Neuronal stem cell (in vitro differentiated cells): ENCODE measurements at regions not wholly inside any gene's neighbourhood (a gene's known extent, or its start where the extent isn't known, plus 50 kb on each side); places are given as distances from the start of the nearest gene placed in this dataset.

Experiments
- DNase-seq: peaks from one replicate; pipeline ENCODE4 v3.0.0-alpha.2; 2013; ENCODE audit warnings: low spot score
- H2AFZ ChIP-seq: one replicate; pipeline ENCODE4 v1.6.1; 2013; ENCODE audit warnings: mild to moderate bottlenecking, low read length, inconsistent platforms
- H2AK5ac ChIP-seq: 2 replicates; pipeline ENCODE4 v1.6.1; 2013; ENCODE audit warnings: low read depth, mild to moderate bottlenecking, inconsistent platforms, low read length, moderate library complexity, mixed read lengths
- H2BK120ac ChIP-seq: 2 replicates; pipeline ENCODE4 v1.6.1; 2013; ENCODE audit warnings: low read depth, mild to moderate bottlenecking, inconsistent platforms, low read length, moderate library complexity, mixed read lengths
- H2BK12ac ChIP-seq: one replicate; pipeline ENCODE4 v1.6.1; 2013; ENCODE audit warnings: low read length, inconsistent platforms
- H2BK15ac ChIP-seq: 2 replicates; pipeline ENCODE4 v1.6.1; 2013; ENCODE audit warnings: mild to moderate bottlenecking, low read length, inconsistent platforms, mixed read lengths
- H2BK5ac ChIP-seq: one replicate; pipeline ENCODE4 v1.6.1; 2013; ENCODE audit warnings: inconsistent platforms, mild to moderate bottlenecking, low read length, moderate library complexity
- H3K14ac ChIP-seq: one replicate; pipeline ENCODE4 v1.6.1; 2013; ENCODE audit warnings: low read length, inconsistent platforms
- H3K18ac ChIP-seq: 2 replicates; pipeline ENCODE4 v1.6.1; 2013; ENCODE audit warnings: low read length, inconsistent platforms
- H3K23ac ChIP-seq: 2 replicates; pipeline ENCODE4 v1.6.1; 2013; ENCODE audit warnings: low read depth, mild to moderate bottlenecking, mixed read lengths, low read length, inconsistent platforms; ENCODE audit not compliant: poor library complexity
- H3K27ac ChIP-seq: replicated peaks from 3 replicates; pipeline ENCODE4 v1.5.1; 2013; ENCODE audit warnings: low read length, inconsistent platforms
- H3K27me3 ChIP-seq, 3 experiments: 2 replicates each; pipeline ENCODE4 v1.6.1; 2013; ENCODE audit warnings: low read length in 3 of 3, mild to moderate bottlenecking in 2 of 3, inconsistent platforms in 1 of 3, low read depth in 1 of 3, mixed read lengths in 1 of 3, moderate library complexity in 1 of 3; ENCODE audit not compliant: control insufficient read depth in 3 of 3, insufficient read depth in 3 of 3
- H3K36me3 ChIP-seq, 2 donors: replicated peaks in 1 of 2; 2 replicates each; pipeline ENCODE4 v1.6.1; 2013; ENCODE audit warnings: low read length in 2 of 2; ENCODE audit not compliant: control insufficient read depth in 2 of 2, insufficient read depth in 2 of 2
- H3K4ac ChIP-seq: 2 replicates; pipeline ENCODE4 v1.6.1; 2013; ENCODE audit warnings: inconsistent platforms, mild to moderate bottlenecking, low read length, moderate library complexity
- H3K4me1 ChIP-seq, 2 donors: 1 replicate in 1 of 2; 2 replicates in 1 of 2; pipeline ENCODE4 v1.6.1; 2013; ENCODE audit warnings: low read length in 2 of 2, low read depth in 1 of 2; ENCODE audit not compliant: control insufficient read depth in 2 of 2, insufficient read depth in 1 of 2
- H3K4me2 ChIP-seq: one replicate; pipeline ENCODE4 v1.6.1; 2013; ENCODE audit warnings: mild to moderate bottlenecking, low read length, inconsistent platforms; ENCODE audit not compliant: insufficient read depth, poor library complexity, severe bottlenecking
- H3K4me3 ChIP-seq, 2 donors: 2 replicates each; pipeline ENCODE4 v1.5.1; 2013; ENCODE audit warnings: low read length in 2 of 2, mild to moderate bottlenecking in 2 of 2, inconsistent platforms in 1 of 2, moderate library complexity in 1 of 2
- H3K79me1 ChIP-seq: one replicate; pipeline ENCODE4 v1.6.1; 2013; ENCODE audit warnings: low read depth, mild to moderate bottlenecking, inconsistent platforms, low read length, moderate library complexity
- H3K9ac ChIP-seq: one replicate; pipeline ENCODE4 v1.6.1; 2013; ENCODE audit warnings: mild to moderate bottlenecking, low read depth, low read length, inconsistent platforms; ENCODE audit not compliant: poor library complexity
- H3K9me3 ChIP-seq, 2 donors: replicated peaks in 1 of 2; 2 replicates each; pipeline versions ENCODE3 to v1.6.1; 2013; ENCODE audit warnings: low read length in 2 of 2, mild to moderate bottlenecking in 2 of 2, inconsistent platforms in 1 of 2, low read depth in 1 of 2, mixed read lengths in 1 of 2, moderate library complexity in 1 of 2; ENCODE audit not compliant: control insufficient read depth in 2 of 2, insufficient read depth in 1 of 2
- H4K8ac ChIP-seq: one replicate; pipeline ENCODE4 v1.6.1; 2013; ENCODE audit warnings: low read depth, mild to moderate bottlenecking, inconsistent platforms, low read length, moderate library complexity
- H4K91ac ChIP-seq: one replicate; pipeline ENCODE4 v1.6.1; 2013; ENCODE audit warnings: low read length, low read depth, mild to moderate bottlenecking, inconsistent platforms; ENCODE audit not compliant: poor library complexity
- whole genome bisulfite sequencing, 2 donors: extraction: QIAGEN DNeasy Blood & Tissue Kit; methylation state at CpG; one replicate each; pipeline ENCODE4 v1.1.7; 2013; ENCODE audit warnings: missing lambda C conversion rate in 2 of 2, mixed read lengths in 1 of 2; ENCODE audit not compliant: insufficient read length in 2 of 2, insufficient replicate concordance in 1 of 2; ENCODE audit errors: extremely low coverage in 2 of 2; 5-methylcytosine and 5-hydroxymethylcytosine counted together

- DNase-seq: no peak
- no peaks in the 10 kb centered on the region for H3K9me3 ChIP-seq
- H2AFZ ChIP-seq: no peak overlapping the region
- no peak overlapping the region for H3K23ac ChIP-seq
- no peak overlapping the region for H3K18ac ChIP-seq
- H3K14ac ChIP-seq: no peak overlapping the region
- no peak overlapping the region for H3K4me2 ChIP-seq
- no peaks in the 10 kb centered on the region for H3K36me3 ChIP-seq
- H3K4ac ChIP-seq: no peak overlapping the region
- no peaks in the 10 kb centered on the region for H3K27me3 ChIP-seq
- H4K91ac ChIP-seq: no peak overlapping the region
- WGBS, 2 donors: no CpG with 5 or more reads among the region's 5 CpGs
- peaks cover 0 to 12% of the 10 kb centered on the region in 2 donors for H3K4me1 ChIP-seq
- no peak overlapping the region for H2BK120ac ChIP-seq
- H3K27ac ChIP-seq: no peak overlapping the region
- H2BK5ac ChIP-seq: no peak overlapping the region
- no peak overlapping the region for H2BK12ac ChIP-seq
- H3K4me3 ChIP-seq: no peak overlapping the region
- no peak overlapping the region for H2AK5ac ChIP-seq
- H2BK15ac ChIP-seq: no peak overlapping the region
- no peaks in the 10 kb centered on the region for H3K79me1 ChIP-seq
- H4K8ac ChIP-seq: no peak overlapping the region
- no peak overlapping the region for H3K9ac ChIP-seq
These were observed 739.2 kb upstream of the NR2F2 start for GRCh38 chr15:95591270-95591669.

- no CpG with 5 or more reads among the region's 3 CpGs for WGBS, 2 donors
- no peaks in the 10 kb centered on the region for H3K27me3 ChIP-seq
- no peak overlapping the region for H2BK5ac ChIP-seq
- H2BK12ac ChIP-seq: no peak overlapping the region
- H2AK5ac ChIP-seq: no peak overlapping the region
- H4K8ac ChIP-seq: no peak overlapping the region
- H3K4me2 ChIP-seq: no peak overlapping the region
- H3K18ac ChIP-seq: no peak overlapping the region
- no peak for DNase-seq
- H4K91ac ChIP-seq: no peak overlapping the region
- H3K9ac ChIP-seq: no peak overlapping the region
- no peak overlapping the region for H3K14ac ChIP-seq
- H3K4me3 ChIP-seq: no peak overlapping the region
- no peak overlapping the region for H2BK15ac ChIP-seq
- no peak overlapping the region for H3K23ac ChIP-seq
- no peak overlapping the region for H3K27ac ChIP-seq
- no peaks in the 10 kb centered on the region for H3K9me3 ChIP-seq
- no peak overlapping the region for H2AFZ ChIP-seq
- no peak overlapping the region for H3K4ac ChIP-seq
- H3K4me1 ChIP-seq: peaks cover under 1 to 17% of the 10 kb centered on the region in 2 donors
- H3K79me1 ChIP-seq: no peaks in the 10 kb centered on the region
- no peaks in the 10 kb centered on the region for H3K36me3 ChIP-seq
- no peak overlapping the region for H2BK120ac ChIP-seq
These were observed 738.6 kb upstream of the NR2F2 start for GRCh38 chr15:95591886-95592285.

GRCh38 chr15:95594496-95594895, 736.0 kb upstream of the NR2F2 start:
- WGBS, 2 donors: no CpG with 5 or more reads among the region's 4 CpGs
- Histone ChIP-seq H3K14ac (no peak overlapping the region), H3K27me3 (no peaks in the 10 kb centered on the region), H2BK15ac (no peak overlapping the region), H2AFZ (peak overlapping the region; percentile 63), H3K4me3 (no peak overlapping the region), H3K79me1 (no peaks in the 10 kb centered on the region), H4K8ac (no peak overlapping the region), H3K23ac (no peak overlapping the region), H3K4me1 (peaks cover 4 to 37% of the 10 kb centered on the region in 2 donors), H2BK12ac (no peak overlapping the region), H2AK5ac (no peak overlapping the region), H2BK120ac (no peak overlapping the region), H3K4me2 (no peak overlapping the region), H3K9me3 (peaks cover 0 to under 1% of the 10 kb centered on the region in 2 donors), H3K9ac (no peak overlapping the region), H3K36me3 (no peaks in the 10 kb centered on the region), H4K91ac (no peak overlapping the region), H3K18ac (no peak overlapping the region), H3K27ac (no peak overlapping the region), H3K4ac (no peak overlapping the region), H2BK5ac (no peak overlapping the region)
- no peak for DNase-seq

GRCh38 chr15:95595759-95596158, 734.7 kb upstream of the NR2F2 start:
- DNase-seq: no peak

More at GRCh38 chr15:95595759-95596158, 734.7 kb upstream of the NR2F2 start:
- Histone ChIP-seq H2AK5ac (no peak overlapping the region), H3K18ac (no peak overlapping the region), H2BK12ac (no peak overlapping the region), H3K27ac (no peak overlapping the region), H3K4ac (no peak overlapping the region), H2BK15ac (no peak overlapping the region), H3K79me1 (no peaks in the 10 kb centered on the region), H3K4me2 (no peak overlapping the region), H3K4me3 (no peak overlapping the region), H4K91ac (no peak overlapping the region), H3K14ac (no peak overlapping the region), H3K23ac (no peak overlapping the region), H4K8ac (no peak overlapping the region), H3K27me3 (no peaks in the 10 kb centered on the region), H2BK5ac (no peak overlapping the region), H2AFZ (no peak overlapping the region), H3K36me3 (no peaks in the 10 kb centered on the region), H3K9me3 (peaks cover 4 to 11% of the 10 kb centered on the region in 2 donors), H2BK120ac (no peak overlapping the region), H3K9ac (no peak overlapping the region), H3K4me1 (peaks cover 4 to 37% of the 10 kb centered on the region in 2 donors)
